ENCODE measurements at regions not wholly inside any gene's neighbourhood (a gene's known extent, or its start where the extent isn't known, plus 50 kb on each side); places are given as distances from the start of the nearest gene placed in this dataset.

DNA sequence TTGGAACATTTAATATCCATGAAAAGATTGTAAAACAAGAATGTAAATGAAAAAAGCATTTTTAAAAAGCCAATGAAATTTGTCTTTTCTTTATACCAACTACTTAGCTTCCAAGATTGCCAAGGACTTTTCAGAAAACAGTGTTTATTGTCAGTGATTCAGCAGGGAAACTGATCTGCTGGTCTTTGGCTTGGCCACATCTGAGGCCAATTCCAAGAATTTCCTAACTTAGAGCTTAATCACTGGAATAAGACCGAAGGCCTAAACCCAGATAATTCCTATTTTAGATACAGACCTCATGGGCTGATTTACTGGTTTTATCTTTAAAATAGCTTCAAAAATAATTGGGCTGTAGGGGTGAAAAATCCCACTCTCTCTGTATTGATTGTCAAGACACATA is 260.5 kb upstream of the RORA start:
- Mint-ChIP-seq H3K27me3 (peaks cover 7% of the 10 kb centered on the region), H3K4me1 (ENCODE audit: unreplicated experiment) (no peaks in the 10 kb centered on the region), H3K9me3 (no peaks in the 10 kb centered on the region), H3K4me3 (no peak overlapping the region), H3K36me3 (no peaks in the 10 kb centered on the region), H3K27ac (no peak overlapping the region)
- DNase-seq (ENCODE audit: extremely low spot score, unreplicated experiment), result no peak
- TF ChIP-seq, protein P1, sequence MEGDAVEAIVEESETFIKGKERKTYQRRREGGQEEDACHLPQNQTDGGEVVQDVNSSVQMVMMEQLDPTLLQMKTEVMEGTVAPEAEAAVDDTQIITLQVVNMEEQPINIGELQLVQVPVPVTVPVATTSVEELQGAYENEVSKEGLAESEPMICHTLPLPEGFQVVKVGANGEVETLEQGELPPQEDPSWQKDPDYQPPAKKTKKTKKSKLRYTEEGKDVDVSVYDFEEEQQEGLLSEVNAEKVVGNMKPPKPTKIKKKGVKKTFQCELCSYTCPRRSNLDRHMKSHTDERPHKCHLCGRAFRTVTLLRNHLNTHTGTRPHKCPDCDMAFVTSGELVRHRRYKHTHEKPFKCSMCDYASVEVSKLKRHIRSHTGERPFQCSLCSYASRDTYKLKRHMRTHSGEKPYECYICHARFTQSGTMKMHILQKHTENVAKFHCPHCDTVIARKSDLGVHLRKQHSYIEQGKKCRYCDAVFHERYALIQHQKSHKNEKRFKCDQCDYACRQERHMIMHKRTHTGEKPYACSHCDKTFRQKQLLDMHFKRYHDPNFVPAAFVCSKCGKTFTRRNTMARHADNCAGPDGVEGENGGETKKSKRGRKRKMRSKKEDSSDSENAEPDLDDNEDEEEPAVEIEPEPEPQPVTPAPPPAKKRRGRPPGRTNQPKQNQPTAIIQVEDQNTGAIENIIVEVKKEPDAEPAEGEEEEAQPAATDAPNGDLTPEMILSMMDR (conservative IDR thresholded peaks at IDR 0.05), result no peak

DNA sequence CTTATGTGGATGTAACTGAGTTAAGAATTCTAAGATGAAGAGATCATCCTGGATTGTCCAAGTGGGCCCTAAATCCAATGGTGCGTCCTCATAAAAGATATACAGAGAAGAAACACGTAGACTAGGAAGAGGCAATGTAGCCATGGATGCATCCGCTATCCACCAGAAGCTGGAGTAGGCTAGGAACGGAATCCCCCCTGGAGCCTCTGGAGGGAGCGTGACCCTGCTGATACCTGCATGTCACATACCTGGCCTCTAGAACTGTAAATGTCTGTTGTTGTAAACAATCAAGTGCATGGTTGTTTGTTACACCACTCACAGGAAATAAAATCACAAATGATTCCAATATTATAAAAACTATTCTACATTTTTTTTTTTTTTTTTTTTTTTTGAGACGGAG is 254.5 kb upstream of the RORA start:
- Mint-ChIP-seq H3K4me3 (no peak overlapping the region), H3K27me3 (peaks cover 15% of the 10 kb centered on the region), H3K27ac (no peak overlapping the region), H3K4me1 (ENCODE audit: unreplicated experiment) (peaks cover 6% of the 10 kb centered on the region), H3K9me3 (no peaks in the 10 kb centered on the region), H3K36me3 (no peaks in the 10 kb centered on the region)
- TF ChIP-seq, protein P1 (conservative IDR thresholded peaks at IDR 0.05), result no peak
- DNase-seq (ENCODE audit: extremely low spot score, unreplicated experiment), result no peak

DNA sequence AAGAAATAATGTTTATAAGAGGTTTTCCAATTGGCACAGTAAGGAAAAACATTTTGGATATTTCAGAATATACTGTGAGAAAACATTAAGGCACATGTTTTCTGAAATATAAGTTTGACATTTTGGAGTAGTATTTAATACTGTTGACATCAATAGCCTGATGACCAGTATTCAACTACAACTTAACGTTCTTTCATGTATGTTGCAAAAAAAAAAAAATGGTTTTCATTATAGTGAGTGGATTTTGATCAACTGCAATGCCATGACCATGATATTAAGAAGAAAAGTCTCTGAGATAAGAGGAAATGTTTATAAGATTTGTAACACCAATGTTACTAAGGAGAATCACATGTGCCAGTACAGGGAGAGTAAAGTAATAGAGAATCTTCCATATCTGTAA is 252.8 kb upstream of the RORA start:
- no peak for DNase-seq (ENCODE audit: extremely low spot score, unreplicated experiment)
- Mint-ChIP-seq H3K27ac (no peak overlapping the region), H3K4me3 (no peak overlapping the region), H3K36me3 (no peaks in the 10 kb centered on the region), H3K27me3 (peaks cover 12% of the 10 kb centered on the region), H3K4me1 (ENCODE audit: unreplicated experiment) (peaks cover 6% of the 10 kb centered on the region), H3K9me3 (no peaks in the 10 kb centered on the region)
- TF ChIP-seq, protein P1 (conservative IDR thresholded peaks at IDR 0.05), result no peak

DNA sequence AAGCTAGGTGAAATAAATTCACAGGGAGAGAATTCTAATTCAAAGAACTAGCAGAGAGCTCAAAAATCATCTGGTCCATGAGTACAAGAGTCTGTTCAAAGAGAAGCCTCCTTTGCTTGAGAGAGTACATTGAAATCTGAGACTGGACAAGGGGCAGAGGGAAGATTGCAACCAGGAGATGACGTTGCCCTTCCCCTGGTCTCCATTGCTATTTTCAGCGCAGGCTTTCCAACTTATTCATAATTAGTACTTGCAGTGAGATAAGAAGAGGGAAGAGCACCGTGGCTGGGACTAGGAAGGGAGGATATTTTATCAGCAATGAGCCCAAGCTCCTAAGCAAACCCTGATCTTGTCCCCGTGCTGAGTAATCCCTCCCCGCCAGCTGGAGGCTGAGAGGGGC is 251.8 kb upstream of the RORA start:
- no peak overlapping the region for H3K27ac Mint-ChIP-seq
- TF ChIP-seq, protein P1 (conservative IDR thresholded peaks at IDR 0.05), result no peak
- H3K9me3 Mint-ChIP-seq, result no peaks in the 10 kb centered on the region
- DNase-seq (ENCODE audit: extremely low spot score, unreplicated experiment), result no peak
- peaks cover 11% of the 10 kb centered on the region for H3K27me3 Mint-ChIP-seq
- H3K36me3 Mint-ChIP-seq, result no peaks in the 10 kb centered on the region
- H3K4me3 Mint-ChIP-seq, result no peak overlapping the region
- peaks cover 6% of the 10 kb centered on the region for H3K4me1 Mint-ChIP-seq (ENCODE audit: unreplicated experiment)

DNA sequence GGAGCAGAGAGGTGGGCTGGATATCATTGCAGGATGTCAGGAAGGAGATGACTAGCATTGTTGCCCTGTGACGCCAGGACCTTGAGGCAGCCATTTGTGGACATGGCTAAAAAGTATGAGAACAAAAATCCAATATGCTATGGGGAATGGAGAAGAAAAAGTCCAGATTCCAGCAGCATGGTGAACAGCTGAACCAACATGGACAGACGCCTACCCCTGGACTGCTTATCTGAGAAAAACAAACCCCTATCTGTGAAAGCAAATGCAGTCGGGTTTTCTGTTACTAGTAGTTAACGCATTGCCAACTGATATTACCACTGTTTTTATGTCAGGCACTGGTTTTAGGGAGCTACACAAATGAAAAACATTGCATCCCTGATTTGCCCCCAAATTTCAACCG is 251.2 kb upstream of the RORA start:
- TF ChIP-seq, protein P1 (conservative IDR thresholded peaks at IDR 0.05), result no peak
- Mint-ChIP-seq H3K27me3 (peaks cover 12% of the 10 kb centered on the region), H3K9me3 (no peaks in the 10 kb centered on the region), H3K27ac (no peak overlapping the region), H3K4me1 (ENCODE audit: unreplicated experiment) (peaks cover 6% of the 10 kb centered on the region), H3K4me3 (no peak overlapping the region), H3K36me3 (no peaks in the 10 kb centered on the region)
- DNase-seq (ENCODE audit: extremely low spot score, unreplicated experiment), result no peak

DNA sequence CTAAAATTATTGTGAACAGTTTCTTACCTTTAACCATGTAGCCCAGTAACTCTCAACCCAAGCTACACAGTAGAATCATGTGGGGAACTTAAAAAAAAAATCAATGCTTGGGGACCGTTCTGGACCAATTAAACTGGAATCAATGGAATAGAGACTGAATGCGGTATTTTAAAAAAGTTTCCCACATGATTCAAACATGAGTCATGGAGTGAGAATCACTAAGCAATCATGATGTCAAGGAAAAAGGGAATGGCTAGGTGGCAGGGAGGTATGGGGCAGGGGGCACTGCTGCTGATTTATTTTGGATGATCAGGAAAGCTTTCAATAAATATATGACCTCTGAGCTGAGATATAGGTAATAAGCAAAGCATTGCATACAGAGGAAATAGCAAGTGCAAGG is 250.5 kb upstream of the RORA start:
- H3K4me1 Mint-ChIP-seq (ENCODE audit: unreplicated experiment), result peaks cover 6% of the 10 kb centered on the region
- no peaks in the 10 kb centered on the region for H3K36me3 Mint-ChIP-seq
- no peak for DNase-seq (ENCODE audit: extremely low spot score, unreplicated experiment)
- no peaks in the 10 kb centered on the region for H3K9me3 Mint-ChIP-seq
- no peak overlapping the region for H3K4me3 Mint-ChIP-seq
- H3K27me3 Mint-ChIP-seq, result peaks cover 19% of the 10 kb centered on the region
- H3K27ac Mint-ChIP-seq, result no peak overlapping the region
- TF ChIP-seq, protein P1 (conservative IDR thresholded peaks at IDR 0.05), result no peak
